SK-N-SH treated with all-trans-retinoic acid at 6 μM for 48 hours (cell line): ENCODE measurements at regions not wholly inside any gene's neighbourhood (a gene's known extent, or its start where the extent isn't known, plus 50 kb on each side); places are given as distances from the start of the nearest gene placed in this dataset.

Experiments used
- ATAC-seq: fragments of 200-7000 bp; cut with Tn5 transposase; 3 replicates; pipeline ENCODE4 v1.9.1; 2020; ENCODE audit warnings: mild to moderate bottlenecking, moderate library complexity
- BACH2 ChIP-seq: fragments of 250-450 bp; sonication (Bioruptor Pico); IDR thresholded peaks from 2 replicates; pipeline ENCODE4 v1.9.0; 2021; ENCODE audit warnings: mild to moderate bottlenecking, borderline replicate concordance
- CREB5 ChIP-seq: fragments of 250-450 bp; sonication (Bioruptor Pico); IDR thresholded peaks from 2 replicates; pipeline ENCODE4 v1.5.1; 2020; ENCODE audit warnings: low read depth, mild to moderate bottlenecking, moderate library complexity
- CSRNP3 ChIP-seq: fragments of 250-450 bp; sonication (Bioruptor Pico); IDR thresholded peaks from 2 replicates; pipeline ENCODE4 v1.5.1; 2021; ENCODE audit warnings: mild to moderate bottlenecking, moderate library complexity
- ESRRG ChIP-seq: fragments of 250-450 bp; sonication (Bioruptor Pico); IDR thresholded peaks from 2 replicates; pipeline ENCODE4 v1.6.1; 2021; ENCODE audit warnings: mild to moderate bottlenecking
- GLIS3 ChIP-seq: fragments of 250-450 bp; sonication (Bioruptor Pico); IDR thresholded peaks from 2 replicates; pipeline ENCODE4 v1.5.0; 2020; ENCODE audit warnings: mild to moderate bottlenecking, moderate library complexity
- ISL1 ChIP-seq: fragments of 250-450 bp; sonication (Bioruptor Pico); IDR thresholded peaks from 2 replicates; pipeline ENCODE4 v2.1.2; 2022; ENCODE audit warnings: mild to moderate bottlenecking, moderate library complexity
- PATZ1 ChIP-seq: fragments of 250-450 bp; sonication (Bioruptor Pico); IDR thresholded peaks from 2 replicates; pipeline ENCODE4 v1.8.0; 2020; ENCODE audit warnings: mild to moderate bottlenecking, moderate library complexity, borderline replicate concordance
- POU6F1 ChIP-seq: fragments of 250-450 bp; sonication (Bioruptor Pico); IDR thresholded peaks from 2 replicates; pipeline ENCODE4 v1.8.0; 2021; ENCODE audit warnings: low read depth, mild to moderate bottlenecking, moderate library complexity, borderline replicate concordance
- RARB ChIP-seq: fragments of 250-450 bp; sonication (Bioruptor Pico); IDR thresholded peaks from 2 replicates; pipeline ENCODE4 v1.8.0; 2021; ENCODE audit warnings: mild to moderate bottlenecking, moderate library complexity
- TSHZ2 ChIP-seq: fragments of 250-450 bp; sonication (Bioruptor Pico); IDR thresholded peaks from 2 replicates; pipeline ENCODE4 v1.5.0; 2020; ENCODE audit warnings: mild to moderate bottlenecking, moderate library complexity
- ZFP3 ChIP-seq: fragments of 250-450 bp; sonication (Bioruptor Pico); IDR thresholded peaks from 2 replicates; pipeline ENCODE4 v1.5.0; 2020; ENCODE audit warnings: mild to moderate bottlenecking, moderate library complexity
- ZNF70 ChIP-seq: fragments of 450-650 bp; formaldehyde crosslinking; IDR thresholded peaks from 2 replicates; pipeline ENCODE4 v1.5.0; 2020; ENCODE audit warnings: mild to moderate bottlenecking, moderate library complexity
- ZNF8 ChIP-seq: fragments of 450-650 bp; formaldehyde crosslinking; IDR thresholded peaks from 2 replicates; pipeline ENCODE4 v1.5.0; 2020; ENCODE audit warnings: mild to moderate bottlenecking, moderate library complexity

- ATAC-seq: no peak
- no peak for TF ChIP-seq ZFP3 (CRISPR knock-in tag)
- TF ChIP-seq ZNF70 (CRISPR knock-in tag): no peak
These were observed 356.2 kb downstream of the GLRX3 start for GRCh38 chr10:130492266-130492934.

GRCh38 chr10:130493021-130493420 lies 356.8 kb downstream of the GLRX3 start:
- TF ChIP-seq RARB (CRISPR knock-in tag) (no peak), GLIS3 (CRISPR knock-in tag) (no peak), ZNF70 (CRISPR knock-in tag) (no peak), ZFP3 (CRISPR knock-in tag) (no peak), CSRNP3 (CRISPR knock-in tag) (no peak), ISL1 (no peak)
- no peak for ATAC-seq

- ATAC-seq: no peak
- no peak for TF ChIP-seq BACH2 (CRISPR knock-in tag)
- no peak for TF ChIP-seq PATZ1 (CRISPR knock-in tag)
- no peak for TF ChIP-seq ZNF70 (CRISPR knock-in tag)
- no peak for TF ChIP-seq CREB5
- no peak for TF ChIP-seq RARB (CRISPR knock-in tag)
- TF ChIP-seq POU6F1 (CRISPR knock-in tag): no peak
- TF ChIP-seq TSHZ2 (CRISPR knock-in tag): no peak
- no peak for TF ChIP-seq ZNF8 (CRISPR knock-in tag)
- TF ChIP-seq ESRRG (CRISPR knock-in tag): no peak
- no peak for TF ChIP-seq ZFP3 (CRISPR knock-in tag)
These were observed 357.4 kb downstream of the GLRX3 start for GRCh38 chr10:130493446-130494145.

GRCh38 chr10:130495116-130495862 lies 359.1 kb downstream of the GLRX3 start:
- no peak for ATAC-seq

More at GRCh38 chr10:130495116-130495862, 359.1 kb downstream of the GLRX3 start:
- TF ChIP-seq ESRRG (CRISPR knock-in tag) (no peak), POU6F1 (CRISPR knock-in tag) (no peak), ZNF8 (CRISPR knock-in tag) (no peak), RARB (CRISPR knock-in tag) (no peak)
